ENCODE measurements at regions not wholly inside any gene's neighbourhood (a gene's known extent, or its start where the extent isn't known, plus 50 kb on each side); places are given as distances from the start of the nearest gene placed in this dataset.

DNA sequence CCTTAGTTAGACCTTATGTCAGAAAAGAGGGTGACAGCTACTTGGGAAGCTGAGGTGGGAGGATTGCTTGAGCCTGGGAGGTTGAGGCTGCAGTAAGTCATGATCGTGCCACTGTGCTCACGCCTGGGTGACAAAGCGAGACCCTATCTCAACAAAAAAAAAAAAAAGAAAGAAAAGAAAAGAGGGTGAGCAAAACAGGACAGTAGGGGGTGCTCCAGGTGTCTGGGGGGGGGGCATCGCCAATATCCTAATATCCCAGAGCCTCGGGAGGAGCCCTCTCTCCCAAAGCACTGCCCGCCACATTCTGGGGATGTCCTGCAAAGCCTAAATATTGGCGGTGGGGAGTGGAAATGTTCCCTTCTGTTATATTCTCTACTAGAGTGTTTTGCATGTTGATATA is 120.9 kb upstream of the TBL1X start:
- Histone ChIP-seq H3K4me2 (ENCODE audit: low read depth, low read length, poor library complexity, severe bottlenecking) (no peak overlapping the region), H3K9ac (ENCODE audit: low read depth, low read length, poor library complexity, severe bottlenecking) (no peak overlapping the region), H3K27me3 (ENCODE audit: insufficient read depth, low read length, poor library complexity, severe bottlenecking) (no peaks in the 10 kb centered on the region), H3K9me2 (replicated peaks; ENCODE audit: low read depth, low read length) (no peaks in the 10 kb centered on the region), H3K36me3 (ENCODE audit: insufficient read depth, low read length) (no peaks in the 10 kb centered on the region), H3K79me2 (ENCODE audit: insufficient read depth, low read length) (no peaks in the 10 kb centered on the region), H4K20me1 (ENCODE audit: insufficient read depth, low read length, poor library complexity, severe bottlenecking) (no peaks in the 10 kb centered on the region), H3K4me1 (ENCODE audit: insufficient read depth, low read length, poor library complexity, severe bottlenecking) (peaks cover 20% of the 10 kb centered on the region), H2AFZ (ENCODE audit: low read length) (no peak overlapping the region), H3K4me3 (ENCODE audit: low read length, poor library complexity, severe bottlenecking) (no peak overlapping the region), H3K9me3 (ENCODE audit: insufficient read depth, low read depth, low read length) (no peaks in the 10 kb centered on the region), H3F3A (ENCODE audit: low read depth) (peaks cover 3% of the 10 kb centered on the region; the same call in 1 of the 2 replicates)
- TF ChIP-seq, protein P1, sequence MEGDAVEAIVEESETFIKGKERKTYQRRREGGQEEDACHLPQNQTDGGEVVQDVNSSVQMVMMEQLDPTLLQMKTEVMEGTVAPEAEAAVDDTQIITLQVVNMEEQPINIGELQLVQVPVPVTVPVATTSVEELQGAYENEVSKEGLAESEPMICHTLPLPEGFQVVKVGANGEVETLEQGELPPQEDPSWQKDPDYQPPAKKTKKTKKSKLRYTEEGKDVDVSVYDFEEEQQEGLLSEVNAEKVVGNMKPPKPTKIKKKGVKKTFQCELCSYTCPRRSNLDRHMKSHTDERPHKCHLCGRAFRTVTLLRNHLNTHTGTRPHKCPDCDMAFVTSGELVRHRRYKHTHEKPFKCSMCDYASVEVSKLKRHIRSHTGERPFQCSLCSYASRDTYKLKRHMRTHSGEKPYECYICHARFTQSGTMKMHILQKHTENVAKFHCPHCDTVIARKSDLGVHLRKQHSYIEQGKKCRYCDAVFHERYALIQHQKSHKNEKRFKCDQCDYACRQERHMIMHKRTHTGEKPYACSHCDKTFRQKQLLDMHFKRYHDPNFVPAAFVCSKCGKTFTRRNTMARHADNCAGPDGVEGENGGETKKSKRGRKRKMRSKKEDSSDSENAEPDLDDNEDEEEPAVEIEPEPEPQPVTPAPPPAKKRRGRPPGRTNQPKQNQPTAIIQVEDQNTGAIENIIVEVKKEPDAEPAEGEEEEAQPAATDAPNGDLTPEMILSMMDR (conservative IDR thresholded peaks at IDR 0.05; ENCODE audit: low read length): no peak
- no peak for TF ChIP-seq EZH2phosphoT487 (IDR thresholded peaks at IDR 0.05; ENCODE audit: borderline replicate concordance)

DNA sequence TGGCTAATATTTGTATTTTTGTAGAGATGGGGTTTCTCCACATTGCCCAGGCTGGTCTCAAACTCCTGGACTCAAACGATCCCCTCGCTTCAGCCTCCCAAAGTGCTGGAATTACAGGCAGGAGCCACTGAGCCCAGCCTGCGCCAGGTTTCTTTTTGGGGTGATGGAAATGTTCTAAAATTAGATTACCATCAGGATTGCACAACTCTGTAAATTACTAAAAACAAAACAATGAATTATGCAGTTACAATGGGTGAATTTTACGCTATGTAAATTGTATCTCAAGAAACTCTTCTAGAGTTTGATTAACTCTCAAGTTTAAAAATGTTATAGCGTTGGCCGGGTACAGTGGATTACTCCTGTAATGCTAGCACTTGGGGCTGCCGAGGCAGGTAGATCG is 118.9 kb upstream of the TBL1X start:
- H3K4me3 ChIP-seq (ENCODE audit: low read length, poor library complexity, severe bottlenecking): no peak overlapping the region
- H3K4me1 ChIP-seq (ENCODE audit: insufficient read depth, low read length, poor library complexity, severe bottlenecking): peaks cover 7% of the 10 kb centered on the region
- H3K79me2 ChIP-seq (ENCODE audit: insufficient read depth, low read length): no peaks in the 10 kb centered on the region
- H3K4me2 ChIP-seq (ENCODE audit: low read depth, low read length, poor library complexity, severe bottlenecking): no peak overlapping the region
- no peaks in the 10 kb centered on the region for H4K20me1 ChIP-seq (ENCODE audit: insufficient read depth, low read length, poor library complexity, severe bottlenecking)
- no peaks in the 10 kb centered on the region for H3K36me3 ChIP-seq (ENCODE audit: insufficient read depth, low read length)
- TF ChIP-seq, protein P1 (conservative IDR thresholded peaks at IDR 0.05; ENCODE audit: low read length): no peak
- TF ChIP-seq EZH2phosphoT487 (IDR thresholded peaks at IDR 0.05; ENCODE audit: borderline replicate concordance): no peak
- H3K27me3 ChIP-seq (ENCODE audit: insufficient read depth, low read length, poor library complexity, severe bottlenecking): no peaks in the 10 kb centered on the region
- H3K9me3 ChIP-seq (ENCODE audit: insufficient read depth, low read depth, low read length): no peaks in the 10 kb centered on the region
- no peak overlapping the region for H2AFZ ChIP-seq (ENCODE audit: low read length)
- peaks cover 3% of the 10 kb centered on the region; the same call in 1 of the 2 replicates for H3F3A ChIP-seq (ENCODE audit: low read depth)
- H3K9me2 ChIP-seq (replicated peaks; ENCODE audit: low read depth, low read length): no peaks in the 10 kb centered on the region
- H3K9ac ChIP-seq (ENCODE audit: low read depth, low read length, poor library complexity, severe bottlenecking): no peak overlapping the region

DNA sequence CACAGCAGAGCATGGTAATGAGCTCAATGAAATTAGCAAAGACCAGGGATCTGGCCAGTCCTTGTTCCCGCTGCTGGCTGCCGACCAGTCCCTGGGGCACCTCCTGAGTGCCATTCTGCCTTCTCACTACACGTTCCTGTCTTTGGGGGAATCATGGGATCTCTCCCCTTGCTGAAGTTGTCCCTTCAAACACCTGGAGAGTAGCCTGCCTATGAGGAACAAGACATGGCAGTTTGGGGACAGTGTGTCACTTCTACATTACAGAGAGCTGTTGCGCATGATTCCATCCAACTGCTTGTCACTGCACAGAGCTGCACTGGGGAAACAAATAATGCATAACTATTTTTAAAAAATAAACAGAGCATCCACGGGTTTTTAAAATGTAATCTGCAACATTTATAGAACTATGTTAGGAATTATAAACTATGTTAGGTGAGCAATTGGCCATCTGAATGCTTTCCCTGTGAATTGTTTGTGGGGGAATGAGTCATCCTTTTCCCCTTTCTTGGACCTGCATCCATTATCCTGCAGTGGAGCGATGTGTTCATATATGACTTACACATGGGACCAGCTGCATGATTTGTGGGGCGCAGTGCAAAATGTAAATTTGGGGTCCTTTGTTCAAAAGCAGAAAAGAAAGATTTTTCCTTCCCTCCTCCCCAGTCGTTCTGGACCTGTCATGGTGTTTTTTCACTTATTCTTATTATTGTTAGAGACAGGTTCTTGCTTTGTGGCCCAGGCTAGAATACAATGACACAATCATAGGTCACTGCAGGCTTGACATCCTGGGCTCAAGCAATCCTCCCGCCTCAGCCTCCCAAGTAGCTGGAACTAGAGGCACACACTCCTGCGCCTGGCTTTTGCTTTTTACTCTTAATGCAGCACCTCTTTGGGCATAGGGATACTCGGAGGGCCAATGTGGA is 115.0 kb upstream of the TBL1X start:
- Histone ChIP-seq H2AFZ (ENCODE audit: low read length) (no peak overlapping the region; the same call in 1 of the 2 replicates), H4K20me1 (ENCODE audit: insufficient read depth, low read length, poor library complexity, severe bottlenecking) (no peaks in the 10 kb centered on the region), H3K9me3 (ENCODE audit: insufficient read depth, low read depth, low read length) (no peaks in the 10 kb centered on the region), H3K9ac (ENCODE audit: low read depth, low read length, poor library complexity, severe bottlenecking) (no peak overlapping the region), H3K79me2 (ENCODE audit: insufficient read depth, low read length) (no peaks in the 10 kb centered on the region), H3K4me1 (ENCODE audit: insufficient read depth, low read length, poor library complexity, severe bottlenecking) (peaks cover 24% of the 10 kb centered on the region), H3K4me2 (ENCODE audit: low read depth, low read length, poor library complexity, severe bottlenecking) (no peak overlapping the region), H3K4me3 (ENCODE audit: low read length, poor library complexity, severe bottlenecking) (no peak overlapping the region), H3K27me3 (ENCODE audit: insufficient read depth, low read length, poor library complexity, severe bottlenecking) (no peaks in the 10 kb centered on the region), H3K36me3 (ENCODE audit: insufficient read depth, low read length) (no peaks in the 10 kb centered on the region), H3F3A (ENCODE audit: low read depth) (no peaks in the 10 kb centered on the region), H3K9me2 (replicated peaks; ENCODE audit: low read depth, low read length) (no peaks in the 10 kb centered on the region)
- no peak for TF ChIP-seq EZH2phosphoT487 (IDR thresholded peaks at IDR 0.05; ENCODE audit: borderline replicate concordance)
- TF ChIP-seq, protein P1 (conservative IDR thresholded peaks at IDR 0.05; ENCODE audit: low read length): no peak
